ENCODE measurements at regions not wholly inside any gene's neighbourhood (a gene's known extent, or its start where the extent isn't known, plus 50 kb on each side); places are given as distances from the start of the nearest gene placed in this dataset.

DNA sequence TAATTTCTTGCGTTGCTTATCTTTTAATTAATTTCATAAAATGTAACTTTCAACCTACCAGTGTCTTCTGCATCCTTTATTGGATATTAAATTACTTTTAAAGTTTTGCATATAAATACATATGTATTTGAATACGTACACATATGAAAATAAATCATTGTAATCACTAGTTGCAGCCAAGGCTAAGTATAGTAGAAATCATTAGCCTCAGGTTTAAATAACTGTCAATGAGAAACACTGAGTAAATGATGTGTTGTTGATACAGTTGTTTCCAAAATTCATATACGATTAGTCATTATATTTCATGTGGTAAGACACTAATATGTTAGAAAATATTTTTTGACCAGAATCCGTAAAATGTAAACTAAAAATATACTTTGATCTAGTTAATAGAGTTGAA, 1267.1 kb upstream of the PCDH20 start (continued):
- TF ChIP-seq MAX (IDR thresholded peaks at IDR 0.05) (no peak), SP1 (IDR thresholded peaks at IDR 0.05; ENCODE audit: low read depth) (no peak), POLR2A (IDR thresholded peaks at IDR 0.05; ENCODE audit: borderline replicate concordance, extremely low read depth, insufficient read depth, insufficient read length) (no peak), ATF3 (IDR thresholded peaks at IDR 0.05) (no peak), POLR2AphosphoS5 (IDR thresholded peaks at IDR 0.05; ENCODE audit: low read depth, low read length) (no peak)

DNA sequence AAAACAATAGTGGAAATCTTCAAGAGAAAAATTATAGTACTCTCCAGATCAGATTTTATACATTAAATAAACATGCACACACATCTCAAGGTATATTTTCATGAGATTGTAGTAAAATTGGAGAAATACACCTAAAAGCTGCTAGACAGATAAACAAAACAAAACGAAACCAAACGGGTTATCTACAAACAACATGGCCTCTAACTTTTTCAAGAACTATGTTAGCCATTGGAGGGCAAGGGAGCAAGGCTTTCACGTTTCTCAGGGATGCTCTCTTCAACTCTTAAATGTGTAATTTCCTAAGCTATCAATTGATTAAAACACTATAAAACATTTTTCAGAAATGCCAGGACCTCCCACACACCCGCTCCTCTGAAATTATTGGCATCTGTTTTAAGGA, 1262.4 kb upstream of the PCDH20 start:
- no peak overlapping the region for H3K4me2 ChIP-seq (ENCODE audit: low read length)
- CTCF ChIA-PET: no interaction called here
- H3K4me3 ChIP-seq (replicated peaks in 1 of 2; ENCODE audit: low read depth in 1 of 2, low read length in 2 of 2): no peak overlapping the region

More for the DNA sequence above, 1262.4 kb upstream of the PCDH20 start:
- H3K36me3 ChIP-seq (ENCODE audit: control insufficient read depth in 1 of 2, insufficient read depth in 2 of 2, low read length in 2 of 2): no peaks in the 10 kb centered on the region
- BruUV-seq (replicated peaks): no TSS peak
- intact Hi-C loops (cut with micrococcal nuclease): no loop called here
- ChIA-PET POLR2A (no interaction called here), RAD21 (ENCODE audit: low non-redundant PET in 1 of 2, low total read pairs in 2 of 2, uncharacterized antibody in 2 of 2, unreplicated experiment in 2 of 2) (no interaction called here)
- H3K9me2 ChIP-seq (ENCODE audit: insufficient read depth): no peaks in the 10 kb centered on the region
- H3K27me3 ChIP-seq (ENCODE audit: insufficient read depth, low read length): no peaks in the 10 kb centered on the region
- H3K79me2 ChIP-seq (ENCODE audit: insufficient read depth, low read length): no peaks in the 10 kb centered on the region
- H3K4me1 ChIP-seq (ENCODE audit: control insufficient read depth in 1 of 2, insufficient read depth in 2 of 2, low read length in 2 of 2): no peaks in the 10 kb centered on the region; a peak in 1 of 4 replicates
- no peaks in the 10 kb centered on the region for H3K9me3 ChIP-seq (ENCODE audit: control insufficient read depth in 1 of 2, insufficient read depth in 1 of 2, low read depth in 1 of 2, low read length in 2 of 2)
- no peaks in the 10 kb centered on the region for H4K20me1 ChIP-seq (ENCODE audit: insufficient read depth)
- H3K9ac ChIP-seq (ENCODE audit: low read length): no peak overlapping the region
- no peak for ATAC-seq
- peak overlapping the region; percentile 30 for H2AFZ ChIP-seq (ENCODE audit: low read depth, low read length, poor library complexity, severe bottlenecking)
- no peak overlapping the region for H3K27ac ChIP-seq (ENCODE audit: low read depth, low read length)
- TF ChIP-seq ZNF274 (IDR thresholded peaks at IDR 0.05; ENCODE audit: low read depth, low read length): no peak
- TF ChIP-seq SP1 (IDR thresholded peaks at IDR 0.05; ENCODE audit: low read depth): no peak
- TF ChIP-seq CBX3 (IDR thresholded peaks at IDR 0.05; ENCODE audit: low read depth): no peak
- TF ChIP-seq, protein P1, sequence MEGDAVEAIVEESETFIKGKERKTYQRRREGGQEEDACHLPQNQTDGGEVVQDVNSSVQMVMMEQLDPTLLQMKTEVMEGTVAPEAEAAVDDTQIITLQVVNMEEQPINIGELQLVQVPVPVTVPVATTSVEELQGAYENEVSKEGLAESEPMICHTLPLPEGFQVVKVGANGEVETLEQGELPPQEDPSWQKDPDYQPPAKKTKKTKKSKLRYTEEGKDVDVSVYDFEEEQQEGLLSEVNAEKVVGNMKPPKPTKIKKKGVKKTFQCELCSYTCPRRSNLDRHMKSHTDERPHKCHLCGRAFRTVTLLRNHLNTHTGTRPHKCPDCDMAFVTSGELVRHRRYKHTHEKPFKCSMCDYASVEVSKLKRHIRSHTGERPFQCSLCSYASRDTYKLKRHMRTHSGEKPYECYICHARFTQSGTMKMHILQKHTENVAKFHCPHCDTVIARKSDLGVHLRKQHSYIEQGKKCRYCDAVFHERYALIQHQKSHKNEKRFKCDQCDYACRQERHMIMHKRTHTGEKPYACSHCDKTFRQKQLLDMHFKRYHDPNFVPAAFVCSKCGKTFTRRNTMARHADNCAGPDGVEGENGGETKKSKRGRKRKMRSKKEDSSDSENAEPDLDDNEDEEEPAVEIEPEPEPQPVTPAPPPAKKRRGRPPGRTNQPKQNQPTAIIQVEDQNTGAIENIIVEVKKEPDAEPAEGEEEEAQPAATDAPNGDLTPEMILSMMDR (IDR thresholded peaks at IDR 0.05 in 2 of 3, conservative IDR thresholded peaks at IDR 0.05 in 1 of 3; ENCODE audit: borderline replicate concordance in 1 of 3, insufficient read depth in 1 of 3, low read depth in 2 of 3, low read length in 2 of 3): no peak
- TF ChIP-seq EZH2phosphoT487 (IDR thresholded peaks at IDR 0.05; ENCODE audit: borderline replicate concordance): no peak
- no peak for TF ChIP-seq RAD21 (IDR thresholded peaks at IDR 0.05; ENCODE audit: low read depth)
- no peak for TF ChIP-seq EZH2 (IDR thresholded peaks at IDR 0.05)
- TF ChIP-seq ATF3 (IDR thresholded peaks at IDR 0.05): no peak
- TF ChIP-seq, protein P2, sequence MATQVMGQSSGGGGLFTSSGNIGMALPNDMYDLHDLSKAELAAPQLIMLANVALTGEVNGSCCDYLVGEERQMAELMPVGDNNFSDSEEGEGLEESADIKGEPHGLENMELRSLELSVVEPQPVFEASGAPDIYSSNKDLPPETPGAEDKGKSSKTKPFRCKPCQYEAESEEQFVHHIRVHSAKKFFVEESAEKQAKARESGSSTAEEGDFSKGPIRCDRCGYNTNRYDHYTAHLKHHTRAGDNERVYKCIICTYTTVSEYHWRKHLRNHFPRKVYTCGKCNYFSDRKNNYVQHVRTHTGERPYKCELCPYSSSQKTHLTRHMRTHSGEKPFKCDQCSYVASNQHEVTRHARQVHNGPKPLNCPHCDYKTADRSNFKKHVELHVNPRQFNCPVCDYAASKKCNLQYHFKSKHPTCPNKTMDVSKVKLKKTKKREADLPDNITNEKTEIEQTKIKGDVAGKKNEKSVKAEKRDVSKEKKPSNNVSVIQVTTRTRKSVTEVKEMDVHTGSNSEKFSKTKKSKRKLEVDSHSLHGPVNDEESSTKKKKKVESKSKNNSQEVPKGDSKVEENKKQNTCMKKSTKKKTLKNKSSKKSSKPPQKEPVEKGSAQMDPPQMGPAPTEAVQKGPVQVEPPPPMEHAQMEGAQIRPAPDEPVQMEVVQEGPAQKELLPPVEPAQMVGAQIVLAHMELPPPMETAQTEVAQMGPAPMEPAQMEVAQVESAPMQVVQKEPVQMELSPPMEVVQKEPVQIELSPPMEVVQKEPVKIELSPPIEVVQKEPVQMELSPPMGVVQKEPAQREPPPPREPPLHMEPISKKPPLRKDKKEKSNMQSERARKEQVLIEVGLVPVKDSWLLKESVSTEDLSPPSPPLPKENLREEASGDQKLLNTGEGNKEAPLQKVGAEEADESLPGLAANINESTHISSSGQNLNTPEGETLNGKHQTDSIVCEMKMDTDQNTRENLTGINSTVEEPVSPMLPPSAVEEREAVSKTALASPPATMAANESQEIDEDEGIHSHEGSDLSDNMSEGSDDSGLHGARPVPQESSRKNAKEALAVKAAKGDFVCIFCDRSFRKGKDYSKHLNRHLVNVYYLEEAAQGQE (IDR thresholded peaks at IDR 0.05; ENCODE audit: low read depth): no peak
- TF ChIP-seq EGR1 (IDR thresholded peaks at IDR 0.05; ENCODE audit: low read depth): no peak
- no peak for TF ChIP-seq SIN3A (IDR thresholded peaks at IDR 0.05; ENCODE audit: low read depth)
- TF ChIP-seq POLR2A (IDR thresholded peaks at IDR 0.05; ENCODE audit: borderline replicate concordance, extremely low read depth, insufficient read depth, insufficient read length): no peak
- TF ChIP-seq POLR2AphosphoS5 (IDR thresholded peaks at IDR 0.05; ENCODE audit: low read depth, low read length): no peak
- no peak for TF ChIP-seq ZFX (IDR thresholded peaks at IDR 0.05)
- no peak for DNase-seq (ENCODE audit: low read depth, low spot score)

Data from HCT116 (cell line).